Transverse colon (tissue), 4 donors: ENCODE measurements at regions not wholly inside any gene's neighbourhood (a gene's known extent, or its start where the extent isn't known, plus 50 kb on each side); places are given as distances from the start of the nearest gene placed in this dataset.

Experiments used
- CTCF ChIP-seq, 5 experiments: fragments of 200-600 bp in 3 of 5; fragments of 450-650 bp in 2 of 5; sonication (generic) in 3 of 5; IDR thresholded peaks; 1 replicate in 2 of 5; 2 replicates in 3 of 5; pipeline ENCODE4 v1.5.1; 2016 to 2017; ENCODE audit warnings: antibody characterized with exemption in 5 of 5, inconsistent platforms in 3 of 5, mild to moderate bottlenecking in 2 of 5, moderate library complexity in 1 of 5
- POLR2A ChIP-seq: fragments of 450-650 bp; IDR thresholded peaks from one replicate; pipeline ENCODE4 v1.6.1; 2016; ENCODE audit warnings: antibody characterized with exemption, mild to moderate bottlenecking, moderate library complexity
- POLR2AphosphoS5 ChIP-seq, 3 donors: sonication (generic); formaldehyde crosslinking; IDR thresholded peaks; one replicate each; pipeline ENCODE4 v1.6.1; 2016; ENCODE audit warnings: antibody characterized with exemption in 3 of 3

- TF ChIP-seq CTCF (IDR thresholded peaks at IDR 0.05): no peak
- TF ChIP-seq POLR2AphosphoS5 (IDR thresholded peaks at IDR 0.05): no peak
- no peak for TF ChIP-seq POLR2A
Measured at GRCh38 chr6:113707194-113707593, 150.0 kb upstream of the MARCKS start.
